Kidney (tissue), 13 donors: ENCODE measurements at regions not wholly inside any gene's neighbourhood (a gene's known extent, or its start where the extent isn't known, plus 50 kb on each side); places are given as distances from the start of the nearest gene placed in this dataset.
A peak's percentile ranks its signal among the peaks of the same experiment; 100 is the strongest.
"Not testable (repeated sequence)": the region's sequence is repeated elsewhere in the genome, so short reads cannot be mapped to it uniquely, and the experiment has no call there.

Experiments
- DNase-seq, 5 donors: peaks; one replicate each; pipeline ENCODE4 v3.0.0-alpha.2; 2013 to 2020
- FAIRE-seq: peaks from 2 replicates; lab custom pipeline; 2012; peaks lifted over from hg19 to GRCh38; lab: Jason Lieb, UNC
- H3K27ac ChIP-seq, 2 donors: one replicate each; pipeline ENCODE4 v1.7.0; 2013; ENCODE audit warnings: low read depth in 2 of 2, low read length in 2 of 2, inconsistent platforms in 1 of 2
- H3K27me3 ChIP-seq: one replicate; pipeline ENCODE4 v1.7.1; 2013; ENCODE audit warnings: low read length, inconsistent platforms; ENCODE audit not compliant: control insufficient read depth, insufficient read depth
- H3K36me3 ChIP-seq, 3 donors: one replicate each; pipeline versions ENCODE4 v1.7.0 to v1.7.1; 2013; ENCODE audit warnings: low read length in 3 of 3, control low read depth in 1 of 3, inconsistent platforms in 1 of 3; ENCODE audit not compliant: insufficient read depth in 3 of 3, control insufficient read depth in 2 of 3
- H3K4me1 ChIP-seq, 3 donors: one replicate each; pipeline versions ENCODE4 v1.7.0 to v1.7.1; 2013; ENCODE audit warnings: low read length in 3 of 3, inconsistent platforms in 1 of 3, low read depth in 1 of 3; ENCODE audit not compliant: control insufficient read depth in 2 of 3, insufficient read depth in 2 of 3
- H3K4me3 ChIP-seq, 3 donors: one replicate each; pipeline versions ENCODE4 v1.7.0 to v1.8.1; 2013; ENCODE audit warnings: low read length in 3 of 3, control low read depth in 1 of 3, inconsistent platforms in 1 of 3
- H3K9ac ChIP-seq, 3 donors: one replicate each; pipeline versions ENCODE4 v1.7.0 to v1.7.1; 2013; ENCODE audit warnings: low read length in 3 of 3, control low read depth in 1 of 3, inconsistent platforms in 1 of 3
- H3K9me3 ChIP-seq, 3 donors: one replicate each; pipeline versions ENCODE4 v1.7.0 to v1.7.1; 2013; ENCODE audit warnings: low read length in 3 of 3, control low read depth in 1 of 3, inconsistent platforms in 1 of 3; ENCODE audit not compliant: control insufficient read depth in 2 of 3, insufficient read depth in 1 of 3
- intact Hi-C: fragments of 100-400 bp; cut with DNase I; formaldehyde crosslinking; loops from one replicate; pipeline ENCODE4 v1.11.1; 2022
- TF ChIP-seq, protein P1 (sequence below): IDR thresholded peaks from 3 replicates; pipeline ENCODE4 v1.5.1; 2012; ENCODE audit warnings: mild to moderate bottlenecking, moderate library complexity, borderline replicate concordance; ENCODE audit not compliant: insufficient read depth; ENCODE audit errors: extremely low read depth
- donor health status: control.
- donor health status: control.
- donor health status: control.
- donor health status: control.
- donor health status: control.
- donor health status: DM: yes; HTN: yes; CAD: no.
- donor health status: Normal renal cell carcinoma (clear cell type).

DNA sequence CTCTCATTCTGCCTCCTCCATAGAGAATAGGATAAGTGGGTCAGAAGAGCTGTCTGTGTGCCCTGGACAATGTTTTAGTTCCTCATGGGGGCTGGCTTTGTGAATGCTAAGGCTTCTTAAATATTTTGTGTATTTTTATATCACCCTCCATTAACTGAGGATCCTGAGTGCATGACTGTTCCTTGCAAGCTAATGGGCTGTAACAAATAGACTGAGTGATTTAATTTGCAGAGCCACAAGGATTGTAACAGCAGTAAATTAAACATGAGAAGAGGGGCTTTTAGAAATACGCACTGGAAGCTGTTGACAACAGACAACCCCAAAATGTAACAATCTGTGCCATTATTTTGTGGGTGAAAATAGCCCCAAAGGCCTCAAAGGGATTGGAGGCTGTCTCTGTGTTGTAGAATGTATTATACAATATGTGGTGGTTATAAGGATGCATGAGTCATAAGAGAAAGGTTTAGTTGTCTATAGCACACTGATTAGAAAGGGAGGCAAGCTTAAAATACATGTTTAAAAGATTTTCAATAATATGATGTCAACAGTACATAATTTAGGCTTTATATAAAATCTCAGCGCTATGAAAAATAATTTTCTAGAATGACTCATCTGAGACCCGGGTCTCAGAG, 152.7 kb upstream of the ACTBL2 start:
- Histone ChIP-seq H3K27ac (no peak overlapping the region), H3K27me3 (no peaks in the 10 kb centered on the region), H3K36me3 (no peaks in the 10 kb centered on the region), H3K9me3 (no peaks in the 10 kb centered on the region), H3K4me3 (no peak overlapping the region), H3K4me1 (no peaks in the 10 kb centered on the region), H3K9ac (no peak overlapping the region)
- DNase-seq (peak in 2 of 5 donors; percentile 21 to 34), FAIRE-seq (no peak)
- intact Hi-C loops, result no loop called here
- TF ChIP-seq, protein P1, sequence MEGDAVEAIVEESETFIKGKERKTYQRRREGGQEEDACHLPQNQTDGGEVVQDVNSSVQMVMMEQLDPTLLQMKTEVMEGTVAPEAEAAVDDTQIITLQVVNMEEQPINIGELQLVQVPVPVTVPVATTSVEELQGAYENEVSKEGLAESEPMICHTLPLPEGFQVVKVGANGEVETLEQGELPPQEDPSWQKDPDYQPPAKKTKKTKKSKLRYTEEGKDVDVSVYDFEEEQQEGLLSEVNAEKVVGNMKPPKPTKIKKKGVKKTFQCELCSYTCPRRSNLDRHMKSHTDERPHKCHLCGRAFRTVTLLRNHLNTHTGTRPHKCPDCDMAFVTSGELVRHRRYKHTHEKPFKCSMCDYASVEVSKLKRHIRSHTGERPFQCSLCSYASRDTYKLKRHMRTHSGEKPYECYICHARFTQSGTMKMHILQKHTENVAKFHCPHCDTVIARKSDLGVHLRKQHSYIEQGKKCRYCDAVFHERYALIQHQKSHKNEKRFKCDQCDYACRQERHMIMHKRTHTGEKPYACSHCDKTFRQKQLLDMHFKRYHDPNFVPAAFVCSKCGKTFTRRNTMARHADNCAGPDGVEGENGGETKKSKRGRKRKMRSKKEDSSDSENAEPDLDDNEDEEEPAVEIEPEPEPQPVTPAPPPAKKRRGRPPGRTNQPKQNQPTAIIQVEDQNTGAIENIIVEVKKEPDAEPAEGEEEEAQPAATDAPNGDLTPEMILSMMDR, result no peak

DNA sequence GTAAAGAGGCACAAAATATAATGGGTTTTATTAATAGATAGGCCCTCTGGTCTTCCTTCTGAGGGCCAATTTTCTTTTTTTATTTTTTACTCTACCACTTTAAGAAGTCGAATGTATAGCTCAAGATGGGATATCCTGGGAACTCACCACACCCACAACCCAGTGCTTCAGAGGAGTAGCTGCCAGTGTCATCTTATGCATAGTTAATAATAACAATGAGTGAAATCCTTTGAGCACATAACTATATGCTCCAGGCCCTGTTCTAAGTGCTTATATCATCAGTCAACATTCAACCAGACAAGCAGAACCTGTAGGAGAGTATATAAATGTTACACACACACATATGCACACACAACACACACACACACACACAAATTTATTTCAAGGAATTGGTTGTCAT, 150.3 kb upstream of the ACTBL2 start:
- Histone ChIP-seq H3K27me3 (no peaks in the 10 kb centered on the region), H3K4me3 (no peak overlapping the region), H3K36me3 (no peaks in the 10 kb centered on the region), H3K4me1 (no peaks in the 10 kb centered on the region), H3K9me3 (no peaks in the 10 kb centered on the region), H3K27ac (no peak overlapping the region), H3K9ac (no peak overlapping the region)
- FAIRE-seq (no peak), DNase-seq (no peak)
- TF ChIP-seq, protein P1, result no peak
- intact Hi-C loops, result no loop called here

DNA sequence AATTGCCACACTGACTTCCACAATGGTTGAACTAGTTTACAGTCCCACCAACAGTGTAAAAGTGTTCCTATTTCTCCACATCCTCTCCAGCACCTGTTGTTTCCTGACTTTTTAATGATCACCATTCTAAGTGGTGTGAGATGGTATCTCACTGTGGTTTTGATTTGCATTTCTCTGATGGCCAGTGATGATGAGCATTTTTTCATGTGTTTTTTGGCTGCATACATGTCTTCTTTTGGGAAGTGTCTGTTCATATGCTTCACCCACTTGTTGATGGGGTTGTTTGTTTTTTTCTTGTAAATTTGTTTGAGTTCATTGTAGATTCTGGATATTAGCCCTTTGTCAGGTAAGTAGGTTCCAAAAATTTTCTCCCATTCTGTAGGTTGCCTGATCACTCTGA, 148.5 kb upstream of the ACTBL2 start:
- H3K27me3 ChIP-seq, FAIRE-seq, H3K4me3 ChIP-seq, H3K9ac ChIP-seq, DNase-seq, H3K9me3 ChIP-seq, H3K27ac ChIP-seq, H3K36me3 ChIP-seq, H3K4me1 ChIP-seq, intact Hi-C loops: not testable (repeated sequence)

DNA sequence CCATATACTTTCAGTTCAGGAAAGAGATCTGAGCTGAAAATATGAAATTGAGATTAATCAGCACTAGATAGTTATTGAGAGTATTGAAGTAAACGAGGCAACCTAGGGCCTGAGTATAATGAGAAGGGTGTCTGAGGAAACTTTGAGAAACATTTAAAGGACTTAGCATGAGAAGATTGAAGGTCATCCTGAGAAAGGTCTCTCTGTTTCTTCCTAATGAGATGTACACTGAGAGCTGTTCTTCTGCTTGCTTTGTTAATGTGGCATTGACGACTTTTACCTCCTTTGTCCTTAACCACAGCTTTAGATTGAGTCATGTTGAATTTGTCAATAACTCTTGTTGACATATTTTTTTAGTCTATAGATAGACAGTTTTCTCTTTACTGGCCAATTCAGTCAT, 145.1 kb upstream of the ACTBL2 start:
- no peak overlapping the region for H3K9ac ChIP-seq
- intact Hi-C loops, result no loop called here
- no peak overlapping the region for H3K4me3 ChIP-seq
- H3K4me1 ChIP-seq, result no peaks in the 10 kb centered on the region
- no peak for FAIRE-seq
- DNase-seq, result no peak
- TF ChIP-seq, protein P1, result no peak
- H3K9me3 ChIP-seq, result no peaks in the 10 kb centered on the region
- no peak overlapping the region for H3K27ac ChIP-seq
- H3K36me3 ChIP-seq, result no peaks in the 10 kb centered on the region
- H3K27me3 ChIP-seq, result no peaks in the 10 kb centered on the region
